Testis (tissue), 2 donors: ENCODE measurements at regions not wholly inside any gene's neighbourhood (a gene's known extent, or its start where the extent isn't known, plus 50 kb on each side); places are given as distances from the start of the nearest gene placed in this dataset.

ENCODE experiments used
- DNase-seq: peaks from one replicate; pipeline ENCODE4 v3.0.0-alpha.2; 2019
- H3K27ac ChIP-seq, 2 donors: fragments of 200-600 bp; sonication (generic); one replicate each; pipeline ENCODE4 v1.5.1; 2019
- H3K27me3 ChIP-seq: fragments of 200-600 bp; sonication (generic); one replicate; pipeline ENCODE4 v1.5.1; 2019
- H3K36me3 ChIP-seq: fragments of 200-600 bp; sonication (generic); one replicate; pipeline ENCODE4 v1.5.1; 2017; ENCODE audit warnings: low read depth; ENCODE audit errors: missing control alignments
- H3K4me1 ChIP-seq: fragments of 200-600 bp; sonication (generic); one replicate; pipeline ENCODE4 v1.5.1; 2019
- H3K4me3 ChIP-seq, 2 donors: fragments of 200-600 bp; sonication (generic); one replicate each; pipeline ENCODE4 v1.5.1; 2017 to 2019
- H3K9me3 ChIP-seq: fragments of 200-600 bp; sonication (generic); one replicate; pipeline ENCODE4 v1.5.1; 2017
- CTCF ChIP-seq, 3 experiments: fragments of 450-650 bp in 2 of 3; fragments of 200-600 bp in 1 of 3; sonication (generic) in 1 of 3; IDR thresholded peaks; one replicate each; pipeline ENCODE4 v1.5.1; 2016 to 2019; ENCODE audit warnings: antibody characterized with exemption in 3 of 3, mild to moderate bottlenecking in 2 of 3, moderate library complexity in 1 of 3
- POLR2A ChIP-seq: fragments of 450-650 bp; IDR thresholded peaks from one replicate; pipeline ENCODE4 v1.6.1; 2017; ENCODE audit warnings: antibody characterized with exemption, mild to moderate bottlenecking, moderate library complexity
- WGBS, 2 donors: methylation state at CpG; one replicate each; pipeline ENCODE4 v1.1.5; 2018; 5-methylcytosine and 5-hydroxymethylcytosine counted together
- intact Hi-C: fragments of 100-400 bp; cut with DNase I; formaldehyde crosslinking; loops from one replicate; pipeline ENCODE4 v1.15.1; 2023; ENCODE audit warnings: low total_unique reads

GRCh38 chr19:30865511-30865910 is 483.7 kb downstream of the TSHZ3 start:
- TF ChIP-seq POLR2A (no peak), CTCF (IDR thresholded peaks at IDR 0.05) (no peak)
- no peaks in the 10 kb centered on the region for H3K36me3 ChIP-seq
- no peak overlapping the region for H3K4me3 ChIP-seq
- WGBS, 2 donors: 54 to 65% methylated on average over 6 of the region's 6 CpGs
- no peak for DNase-seq
- H3K27me3 ChIP-seq: no peaks in the 10 kb centered on the region
- no peak overlapping the region for H3K27ac ChIP-seq
- H3K9me3 ChIP-seq: no peaks in the 10 kb centered on the region
- H3K4me1 ChIP-seq: no peaks in the 10 kb centered on the region
- intact Hi-C loops: no loop called here

GRCh38 chr19:30864391-30865215 is 484.6 kb downstream of the TSHZ3 start:
- no peaks in the 10 kb centered on the region for H3K36me3 ChIP-seq
- no peaks in the 10 kb centered on the region for H3K9me3 ChIP-seq
- no peak overlapping the region for H3K27ac ChIP-seq
- WGBS, 2 donors: 88 to 94% methylated on average over 11 to 13 of the region's 13 CpGs
- no peaks in the 10 kb centered on the region for H3K27me3 ChIP-seq
- no peak for TF ChIP-seq POLR2A
- no peak for TF ChIP-seq CTCF (IDR thresholded peaks at IDR 0.05)
- no peak for DNase-seq
- H3K4me3 ChIP-seq: no peak overlapping the region
- no peaks in the 10 kb centered on the region for H3K4me1 ChIP-seq
- intact Hi-C loops: no loop called here

GRCh38 chr19:30862876-30863275 is 486.4 kb downstream of the TSHZ3 start:
- H3K9me3 ChIP-seq: no peaks in the 10 kb centered on the region
- H3K4me1 ChIP-seq: no peaks in the 10 kb centered on the region
- no peak overlapping the region for H3K4me3 ChIP-seq
- 45 to 59% methylated on average over 19 of the region's 19 CpGs for WGBS, 2 donors
- intact Hi-C loops: no loop called here
- no peaks in the 10 kb centered on the region for H3K36me3 ChIP-seq
- TF ChIP-seq POLR2A (no peak), CTCF (IDR thresholded peaks at IDR 0.05) (no peak)
- no peak overlapping the region for H3K27ac ChIP-seq
- no peak for DNase-seq
- no peaks in the 10 kb centered on the region for H3K27me3 ChIP-seq

DNA sequence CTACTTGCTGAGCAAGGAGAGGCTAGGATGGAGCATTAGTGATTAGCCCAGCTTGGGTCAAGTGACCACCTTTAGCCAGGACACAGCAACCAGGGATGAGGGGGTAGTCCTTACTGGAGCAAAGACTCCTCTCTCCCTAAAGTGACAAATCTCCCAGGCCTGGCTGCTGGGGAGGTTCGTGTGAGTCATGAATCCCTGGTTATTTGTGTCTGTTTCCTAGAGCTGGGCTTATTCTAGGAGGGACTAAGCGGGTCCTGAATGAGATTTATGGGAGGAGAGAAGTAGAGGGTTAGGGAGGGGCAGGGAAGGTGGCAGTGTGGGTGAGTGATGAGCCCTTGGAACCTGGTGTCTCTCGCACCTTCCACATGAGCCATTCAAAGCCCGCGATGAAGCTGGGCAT is 487.3 kb downstream of the TSHZ3 start:
- H3K36me3 ChIP-seq: no peaks in the 10 kb centered on the region
- TF ChIP-seq CTCF (IDR thresholded peaks at IDR 0.05) (no peak), POLR2A (no peak)
- no peak overlapping the region for H3K4me3 ChIP-seq
- intact Hi-C loops: no loop called here
- H3K4me1 ChIP-seq: no peaks in the 10 kb centered on the region
- no peak overlapping the region for H3K27ac ChIP-seq
- 84 to 92% methylated on average over 5 of the region's 5 CpGs for WGBS, 2 donors
- H3K27me3 ChIP-seq: no peaks in the 10 kb centered on the region
- H3K9me3 ChIP-seq: no peaks in the 10 kb centered on the region
- DNase-seq: peak; percentile 4

DNA sequence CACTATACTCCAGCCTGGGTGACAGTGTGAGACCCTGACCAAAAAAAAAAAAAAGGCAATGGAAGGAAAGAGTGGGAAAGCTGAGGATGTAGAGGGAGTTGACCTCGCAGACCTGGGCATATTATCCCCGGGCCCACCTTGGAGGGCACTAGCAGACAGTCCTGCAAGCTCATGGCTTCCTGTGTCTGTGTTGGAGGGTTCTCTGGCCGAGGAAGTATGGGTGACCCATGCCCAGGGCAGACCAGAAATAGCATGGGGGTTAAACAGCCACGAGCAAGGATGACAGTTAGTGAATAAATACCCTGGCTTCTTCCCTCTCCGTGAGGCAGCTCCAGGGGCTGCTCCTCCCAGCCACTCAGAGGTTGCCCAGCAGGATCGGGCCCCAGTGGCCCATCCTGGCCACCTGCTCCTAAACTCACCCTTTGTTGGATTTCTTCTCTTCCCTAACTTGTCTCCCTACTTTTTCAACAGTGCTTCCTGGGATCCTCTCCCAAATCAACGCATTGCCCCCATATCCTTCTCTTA is 485.8 kb downstream of the ZNF536 start:
- no peaks in the 10 kb centered on the region for H3K27me3 ChIP-seq
- DNase-seq: no peak
- H3K36me3 ChIP-seq: no peaks in the 10 kb centered on the region
- H3K4me3 ChIP-seq: no peak overlapping the region
- no peak for TF ChIP-seq CTCF (IDR thresholded peaks at IDR 0.05)
- TF ChIP-seq POLR2A: no peak
- no peak overlapping the region for H3K27ac ChIP-seq
- WGBS, 2 donors: 86 to 91% methylated on average over 7 of the region's 7 CpGs
- no peaks in the 10 kb centered on the region for H3K4me1 ChIP-seq
- H3K9me3 ChIP-seq: no peaks in the 10 kb centered on the region
- intact Hi-C loops: no loop called here
